ENCODE measurements at regions not wholly inside any gene's neighbourhood (a gene's known extent, or its start where the extent isn't known, plus 50 kb on each side); places are given as distances from the start of the nearest gene placed in this dataset.
A peak's percentile ranks its signal among the peaks of the same experiment; 100 is the strongest.

DNA sequence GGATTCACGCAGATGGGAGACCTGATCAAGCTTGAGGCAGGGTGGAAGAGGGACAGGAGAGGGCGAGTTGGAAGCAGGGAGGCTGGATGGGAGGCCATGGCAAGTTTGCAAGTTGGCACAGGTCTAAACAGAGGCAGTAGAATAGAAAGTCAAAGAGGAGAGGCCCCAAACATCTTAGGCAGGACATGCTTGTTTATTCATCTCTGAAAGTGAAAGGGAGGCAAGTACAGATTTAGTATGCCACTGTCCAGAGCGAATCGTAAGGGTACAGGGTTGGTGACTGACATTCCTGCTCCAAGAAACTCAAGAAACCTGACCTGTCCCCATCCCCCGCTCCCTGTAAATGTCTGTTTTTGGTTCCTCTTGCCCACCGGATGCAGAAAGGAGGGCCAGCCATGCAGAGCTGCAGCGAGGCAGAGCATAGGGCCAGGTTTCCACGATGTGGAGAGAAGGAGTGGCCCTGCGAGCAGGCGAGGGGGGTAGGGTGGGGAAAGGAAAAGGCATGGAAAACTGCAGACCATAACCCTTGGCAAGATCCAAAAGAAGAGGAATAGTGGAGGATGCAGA lies 96.2 kb upstream of the BOD1 start:
- Histone ChIP-seq H3K9me3 (ENCODE audit: insufficient read depth in 2 of 2, low read depth in 1 of 2, low read length in 1 of 2) (no peaks in the 10 kb centered on the region), H3K27ac (ENCODE audit: low read depth, low read length) (no peak overlapping the region), H3K18ac (ENCODE audit: extremely low read depth, low read length) (no peak overlapping the region; the same call in 1 of the 2 replicates), H3K9ac (replicated peaks in 1 of 4; ENCODE audit: extremely low read depth in 1 of 4, low read depth in 3 of 4, low read length in 3 of 4) (no peak overlapping the region), H3K79me2 (ENCODE audit: control insufficient read depth in 1 of 2, insufficient read depth in 2 of 2, low read length in 2 of 2) (no peaks in the 10 kb centered on the region), H2AFZ (ENCODE audit: low read length) (no peak overlapping the region), H3K14ac (ENCODE audit: insufficient read length) (no peak overlapping the region), H2BK5ac (ENCODE audit: low read depth, low read length) (no peak overlapping the region; the same call in 1 of the 2 replicates), H2BK15ac (ENCODE audit: low read length) (no peak overlapping the region), H3K4me2 (ENCODE audit: insufficient read depth in 1 of 2, low read depth in 2 of 2, low read length in 2 of 2) (no peak overlapping the region), H2BK12ac (ENCODE audit: low read depth, low read length) (peak overlapping the region; percentile 60; the same call in 1 of the 2 replicates), H2BK20ac (ENCODE audit: low read length) (no peak overlapping the region; the same call in 1 of the 2 replicates), H3K4ac (replicated peaks; ENCODE audit: insufficient read length, low read depth, low read length) (no peak overlapping the region), H3K23me2 (ENCODE audit: low read depth, low read length) (peaks cover 4% of the 10 kb centered on the region; the same call in 1 of the 2 replicates), H4K5ac (ENCODE audit: insufficient read length, low read depth, low read length) (no peak overlapping the region), H3K4me1 (replicated peaks in 1 of 4; ENCODE audit: control insufficient read depth in 3 of 4, insufficient read depth in 4 of 4, low read length in 3 of 4) (peaks cover 0 to under 1% (median 0%) of the 10 kb centered on the region in 4 experiments; a peak in 1 of 7 replicates), H2AK5ac (ENCODE audit: low read depth, low read length) (peak overlapping the region; percentile 85; the same call in 1 of the 2 replicates), H4K8ac (ENCODE audit: extremely low read depth, insufficient read depth, low read length) (no peak overlapping the region), H4K91ac (replicated peaks; ENCODE audit: insufficient read length, low read length) (no peak overlapping the region), H3K27me3 (replicated peaks in 1 of 4; ENCODE audit: control insufficient read depth in 3 of 4, extremely low read depth in 1 of 4, insufficient read depth in 3 of 4, low read length in 3 of 4) (no peaks in the 10 kb centered on the region), H3K79me1 (ENCODE audit: low read depth, low read length) (no peaks in the 10 kb centered on the region), H3K36me3 (ENCODE audit: control insufficient read depth in 2 of 4, insufficient read depth in 4 of 4, low read length in 3 of 4) (no peaks in the 10 kb centered on the region), H3K23ac (ENCODE audit: insufficient read length) (no peak overlapping the region), H4K20me1 (replicated peaks in 1 of 2; ENCODE audit: control insufficient read depth in 1 of 2, insufficient read depth in 2 of 2, low read length in 2 of 2) (peaks cover 0 to 2% of the 10 kb centered on the region in 2 experiments), H3K56ac (replicated peaks; ENCODE audit: insufficient read length, low read depth, low read length) (no peak overlapping the region), H3K4me3 (ENCODE audit: extremely low read depth in 1 of 4, insufficient read depth in 2 of 4, low read depth in 3 of 4, low read length in 4 of 4) (no peak overlapping the region), H2BK120ac (replicated peaks; ENCODE audit: low read depth, low read length) (peak overlapping the region; percentile 19)
- FAIRE-seq (no peak), DNase-seq (ENCODE audit: low read depth in 1 of 2, low spot score in 2 of 2) (no peak)
- ChIA-PET POLR2A (ENCODE audit: partially characterized antibody) (interaction anchor here (0.5 to 1.4 kb wide), 2 partner anchors 10 to 60 kb away, joined by 3 to 6 read pairs; no protein-coding TSS in a partner anchor), CTCF (ENCODE audit: partially characterized antibody) (interaction anchor here (1.2 to 1.7 kb wide), 2 partner anchors 9 to 260 kb away, joined by 3 to 4 read pairs; no protein-coding TSS in a partner anchor)
- WGBS, 2 experiments (ENCODE audit: extremely low coverage in 1 of 2, insufficient coverage in 1 of 2, insufficient read length in 1 of 2, insufficient replicate concordance in 2 of 2, low coverage in 1 of 2, low lambda C conversion rate in 2 of 2, missing lambda C conversion rate in 1 of 2): 84% methylated on average over 10 of the region's 10 CpGs; no CpG with 5 or more reads in 1 of the 2 experiments
- no peak for TF ChIP-seq YY1 (IDR thresholded peaks at IDR 0.05; ENCODE audit: low read depth, low read length)
- TF ChIP-seq CBX8 (IDR thresholded peaks at IDR 0.05; ENCODE audit: borderline replicate concordance, low read depth, low read length): no peak
- TF ChIP-seq TAF1 (IDR thresholded peaks at IDR 0.05; ENCODE audit: low read depth, low read length): no peak
- TF ChIP-seq RAD21 (IDR thresholded peaks at IDR 0.05 in 1 of 2, conservative IDR thresholded peaks at IDR 0.05 in 1 of 2; ENCODE audit: low read depth in 2 of 2, low read length in 2 of 2): no peak
- TF ChIP-seq EP300 (IDR thresholded peaks at IDR 0.05; ENCODE audit: borderline replicate concordance in 1 of 2, low read depth in 2 of 2, low read length in 2 of 2): no peak
- TF ChIP-seq, protein P1, sequence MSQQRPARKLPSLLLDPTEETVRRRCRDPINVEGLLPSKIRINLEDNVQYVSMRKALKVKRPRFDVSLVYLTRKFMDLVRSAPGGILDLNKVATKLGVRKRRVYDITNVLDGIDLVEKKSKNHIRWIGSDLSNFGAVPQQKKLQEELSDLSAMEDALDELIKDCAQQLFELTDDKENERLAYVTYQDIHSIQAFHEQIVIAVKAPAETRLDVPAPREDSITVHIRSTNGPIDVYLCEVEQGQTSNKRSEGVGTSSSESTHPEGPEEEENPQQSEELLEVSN (IDR thresholded peaks at IDR 0.05): no peak
- no peak for TF ChIP-seq EGR1 (IDR thresholded peaks at IDR 0.05; ENCODE audit: borderline replicate concordance, low read depth, low read length)
